NCI-H748 (cell line): ENCODE measurements at regions not wholly inside any gene's neighbourhood (a gene's known extent, or its start where the extent isn't known, plus 50 kb on each side); places are given as distances from the start of the nearest gene placed in this dataset.
"Not testable (repeated sequence)": the region's sequence is repeated elsewhere in the genome, so short reads cannot be mapped to it uniquely, and the experiment has no call there.

ENCODE experiments used
- DNase-seq: peaks from one replicate; lab custom pipeline; 2025; ENCODE audit not compliant: unreplicated experiment; lab: John Stamatoyannopoulos, UW

- DNase-seq: not testable (repeated sequence)
These were observed 69.9 kb downstream of the ALG1L2 start for GRCh38 chr3:130151555-130151954.

- not testable (repeated sequence) for DNase-seq
These were observed 71.6 kb downstream of the ALG1L2 start for GRCh38 chr3:130153247-130153646.

- not testable (repeated sequence) for DNase-seq
These were observed 73.8 kb downstream of the ALG1L2 start for GRCh38 chr3:130155464-130155863.

- DNase-seq: not testable (repeated sequence)
These were observed 85.2 kb downstream of the ALG1L2 start for GRCh38 chr3:130166856-130167255.

GRCh38 chr3:130175195-130175594 is 93.6 kb downstream of the ALG1L2 start:
- DNase-seq: not testable (repeated sequence)

- not testable (repeated sequence) for DNase-seq
These were observed 95.0 kb downstream of the ALG1L2 start for GRCh38 chr3:130176476-130177256.

- DNase-seq: not testable (repeated sequence)
These were observed 97.2 kb downstream of the ALG1L2 start for GRCh38 chr3:130178835-130179234.

GRCh38 chr3:130179353-130179970 is 97.8 kb downstream of the ALG1L2 start:
- DNase-seq: peak; percentile 1

GRCh38 chr3:130182475-130182874 is 100.8 kb downstream of the ALG1L2 start:
- not testable (repeated sequence) for DNase-seq

GRCh38 chr3:130183689-130184088 is 102.1 kb downstream of the ALG1L2 start:
- not testable (repeated sequence) for DNase-seq

GRCh38 chr3:130184152-130185024 is 102.8 kb downstream of the ALG1L2 start:
- not testable (repeated sequence) for DNase-seq

GRCh38 chr3:130201272-130201671 is 119.6 kb downstream of the ALG1L2 start:
- DNase-seq: not testable (repeated sequence)

GRCh38 chr3:130203633-130204032 is 122.0 kb downstream of the ALG1L2 start:
- DNase-seq: not testable (repeated sequence)

- no peak for DNase-seq
These were observed 117.9 kb upstream of the COL6A5 start for GRCh38 chr3:130227540-130227939.

- DNase-seq: no peak
These were observed 102.5 kb upstream of the COL6A5 start for GRCh38 chr3:130242850-130243569.

- DNase-seq: no peak
These were observed 101.7 kb upstream of the COL6A5 start for GRCh38 chr3:130243808-130244207.

GRCh38 chr3:130250982-130251381 is 94.5 kb upstream of the COL6A5 start:
- no peak for DNase-seq

- DNase-seq: no peak
These were observed 90.0 kb upstream of the COL6A5 start for GRCh38 chr3:130255442-130255841.

GRCh38 chr3:130256821-130257340 is 88.6 kb upstream of the COL6A5 start:
- DNase-seq: no peak

GRCh38 chr3:130258532-130258952 is 86.9 kb upstream of the COL6A5 start:
- DNase-seq: no peak
